ENCODE measurements at regions not wholly inside any gene's neighbourhood (a gene's known extent, or its start where the extent isn't known, plus 50 kb on each side); places are given as distances from the start of the nearest gene placed in this dataset.
A peak's percentile ranks its signal among the peaks of the same experiment; 100 is the strongest.

DNA sequence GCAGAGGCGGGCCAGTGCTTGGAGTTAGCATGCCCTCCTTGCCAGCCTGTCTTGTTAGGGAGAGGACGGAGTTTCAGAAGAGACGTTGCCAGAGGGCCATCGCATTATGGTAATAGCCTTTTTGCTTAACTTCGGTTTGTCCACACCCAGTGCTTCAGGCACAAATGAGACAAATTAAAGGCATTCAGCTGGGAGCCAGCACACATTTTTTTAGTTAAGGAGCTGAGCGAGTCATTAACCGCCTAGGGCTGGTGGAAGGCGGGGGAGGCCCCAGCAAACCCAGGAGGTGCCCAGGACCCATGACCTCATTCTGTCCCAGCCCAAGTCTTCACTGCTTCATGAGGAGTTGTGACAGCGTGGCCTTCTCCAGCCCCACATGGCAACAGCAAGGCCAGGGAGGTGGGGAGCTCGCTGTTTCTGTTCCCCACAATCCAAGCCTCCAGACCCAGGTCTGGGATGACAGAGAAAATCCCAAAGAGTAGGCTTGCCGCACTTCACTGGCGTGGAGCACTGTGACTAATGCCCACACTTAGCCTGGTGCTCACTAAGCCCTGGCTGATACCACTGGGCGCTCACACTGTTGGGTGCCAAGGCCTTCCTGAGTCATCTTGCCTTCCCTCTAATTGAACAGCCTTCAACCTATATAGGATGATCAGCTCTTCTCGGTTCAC is 237.1 kb downstream of the ANKRD60 start:
- H3K4me3 ChIP-seq (ENCODE audit: low read length) = no peak overlapping the region
- DNase-seq (ENCODE audit: low read depth) = peak; percentile 96

DNA sequence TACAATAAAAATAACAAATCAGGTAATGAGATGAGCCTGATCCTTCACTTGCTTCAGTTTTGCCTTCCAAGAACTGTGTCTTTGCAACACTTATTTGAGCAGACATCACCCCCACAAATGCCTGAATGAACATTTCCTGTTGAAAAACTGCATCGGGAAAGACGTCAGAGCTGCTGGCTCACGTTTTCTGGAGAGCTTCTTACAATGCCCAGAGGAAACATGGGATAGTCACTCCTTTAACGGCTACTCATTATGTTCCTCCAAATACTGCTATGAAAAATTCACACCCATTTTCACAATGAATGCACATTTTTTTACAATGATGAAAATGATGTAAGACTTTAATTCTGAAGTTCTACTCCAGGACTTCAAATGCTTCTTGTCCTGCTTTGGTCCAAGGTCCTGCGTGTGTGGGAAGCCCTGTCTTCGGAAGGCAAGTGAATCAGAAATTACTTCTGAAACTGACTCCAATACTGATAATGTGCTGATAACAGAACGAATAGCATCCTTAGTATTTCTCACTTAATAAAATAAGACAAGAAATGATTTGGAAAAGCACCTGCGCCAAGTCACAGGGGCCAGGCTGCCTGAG is 238.0 kb downstream of the ANKRD60 start:
- TF ChIP-seq, protein P1, sequence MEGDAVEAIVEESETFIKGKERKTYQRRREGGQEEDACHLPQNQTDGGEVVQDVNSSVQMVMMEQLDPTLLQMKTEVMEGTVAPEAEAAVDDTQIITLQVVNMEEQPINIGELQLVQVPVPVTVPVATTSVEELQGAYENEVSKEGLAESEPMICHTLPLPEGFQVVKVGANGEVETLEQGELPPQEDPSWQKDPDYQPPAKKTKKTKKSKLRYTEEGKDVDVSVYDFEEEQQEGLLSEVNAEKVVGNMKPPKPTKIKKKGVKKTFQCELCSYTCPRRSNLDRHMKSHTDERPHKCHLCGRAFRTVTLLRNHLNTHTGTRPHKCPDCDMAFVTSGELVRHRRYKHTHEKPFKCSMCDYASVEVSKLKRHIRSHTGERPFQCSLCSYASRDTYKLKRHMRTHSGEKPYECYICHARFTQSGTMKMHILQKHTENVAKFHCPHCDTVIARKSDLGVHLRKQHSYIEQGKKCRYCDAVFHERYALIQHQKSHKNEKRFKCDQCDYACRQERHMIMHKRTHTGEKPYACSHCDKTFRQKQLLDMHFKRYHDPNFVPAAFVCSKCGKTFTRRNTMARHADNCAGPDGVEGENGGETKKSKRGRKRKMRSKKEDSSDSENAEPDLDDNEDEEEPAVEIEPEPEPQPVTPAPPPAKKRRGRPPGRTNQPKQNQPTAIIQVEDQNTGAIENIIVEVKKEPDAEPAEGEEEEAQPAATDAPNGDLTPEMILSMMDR (IDR thresholded peaks at IDR 0.05; ENCODE audit: insufficient read depth, low read depth, low read length, missing control alignments) = no peak
- DNase-seq (ENCODE audit: low read depth) = peak; percentile 60
- no peak overlapping the region for H3K4me3 ChIP-seq (ENCODE audit: low read length)

More for the DNA sequence above, 237.1 kb downstream of the ANKRD60 start:
- TF ChIP-seq, protein P1 (IDR thresholded peaks at IDR 0.05; ENCODE audit: insufficient read depth, low read depth, low read length, missing control alignments) = no peak

DNA sequence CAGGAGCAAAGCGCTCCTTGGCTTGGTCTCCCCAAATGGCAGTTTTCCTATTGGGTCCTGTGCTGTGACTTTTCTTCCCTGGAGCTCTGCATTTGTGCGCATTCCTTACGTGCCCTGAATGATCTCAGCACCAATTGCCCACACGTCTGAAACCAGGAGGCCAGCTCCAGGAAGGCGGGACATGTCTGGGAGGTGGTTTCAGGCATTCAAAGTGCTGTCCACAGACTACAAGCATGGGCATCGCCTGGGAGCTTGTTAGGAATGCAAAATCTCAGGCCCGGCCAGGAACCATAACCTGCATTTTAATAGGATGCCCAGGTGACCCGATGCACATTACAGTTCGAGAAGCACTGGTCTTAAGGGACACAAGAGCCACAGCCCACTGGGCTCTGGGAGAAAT is 239.6 kb downstream of the ANKRD60 start:
- TF ChIP-seq, protein P1 (IDR thresholded peaks at IDR 0.05; ENCODE audit: insufficient read depth, low read depth, low read length, missing control alignments) = no peak
- H3K4me3 ChIP-seq (ENCODE audit: low read length) = no peak overlapping the region
- no peak for DNase-seq (ENCODE audit: low read depth)

DNA sequence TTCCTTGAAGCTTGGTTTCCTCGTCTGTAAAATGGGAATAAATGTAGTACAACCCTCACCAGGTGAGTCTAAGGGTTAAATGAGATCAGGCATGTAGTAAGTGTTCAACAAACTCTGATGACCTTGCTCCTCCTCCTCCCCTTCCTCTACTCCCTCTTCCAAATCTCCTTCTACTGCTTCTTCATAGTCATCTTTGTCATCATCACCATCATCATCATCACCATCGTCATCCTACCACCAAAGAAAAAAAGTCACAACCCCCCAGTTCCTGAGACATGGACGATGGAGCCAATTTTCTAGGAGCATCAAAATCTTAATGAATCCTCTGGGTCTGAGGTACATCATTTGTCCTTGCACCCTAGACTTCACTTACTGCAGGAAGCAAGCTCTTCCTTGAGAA is 240.0 kb downstream of the ANKRD60 start:
- DNase-seq (ENCODE audit: low read depth) = no peak
- TF ChIP-seq, protein P1 (IDR thresholded peaks at IDR 0.05; ENCODE audit: insufficient read depth, low read depth, low read length, missing control alignments) = no peak
- H3K4me3 ChIP-seq (ENCODE audit: low read length) = no peak overlapping the region

DNA sequence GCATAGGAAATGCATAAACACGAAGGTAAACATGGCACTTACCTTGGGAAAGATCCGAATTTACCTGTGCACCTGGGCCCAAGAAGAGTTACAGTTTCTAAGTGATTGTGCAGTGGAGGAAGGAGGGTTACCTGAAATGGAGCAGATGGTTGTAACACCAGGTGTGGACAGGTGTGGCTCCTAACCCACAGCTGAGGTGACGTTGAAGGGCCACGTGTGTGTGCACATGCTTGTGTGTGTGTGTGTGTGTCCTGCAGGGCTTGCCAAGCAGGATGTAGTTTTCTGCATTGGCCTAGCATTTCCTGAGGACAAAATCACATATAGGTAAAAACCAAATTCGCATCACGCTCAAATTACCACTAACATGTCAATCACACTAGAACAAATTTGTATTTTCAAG is 240.8 kb downstream of the ANKRD60 start:
- H3K4me3 ChIP-seq (ENCODE audit: low read length) = no peak overlapping the region
- TF ChIP-seq, protein P1 (IDR thresholded peaks at IDR 0.05; ENCODE audit: insufficient read depth, low read depth, low read length, missing control alignments) = no peak
- DNase-seq (ENCODE audit: low read depth) = no peak

DNA sequence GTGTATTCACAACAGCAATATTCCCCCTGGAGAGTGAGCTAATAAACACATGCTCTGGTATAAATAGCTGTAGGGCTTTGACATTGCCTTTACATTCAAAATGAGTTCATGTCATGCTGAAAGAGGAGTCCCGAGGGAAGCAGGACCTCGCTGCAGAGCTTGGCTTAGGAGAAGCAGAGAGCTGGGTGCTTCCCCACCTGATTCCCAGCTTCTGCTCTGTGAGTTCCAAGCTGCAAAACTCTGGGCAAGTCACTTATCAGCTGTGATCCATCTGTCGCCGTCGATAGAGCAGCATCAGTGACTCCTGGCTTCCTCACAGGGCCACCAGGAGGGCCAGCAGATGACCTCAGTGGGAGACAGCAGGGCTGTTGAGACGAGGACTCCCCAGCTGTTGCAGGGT is 241.8 kb downstream of the ANKRD60 start:
- no peak overlapping the region for H3K4me3 ChIP-seq (ENCODE audit: low read length)
- TF ChIP-seq, protein P1 (IDR thresholded peaks at IDR 0.05; ENCODE audit: insufficient read depth, low read depth, low read length, missing control alignments) = no peak
- no peak for DNase-seq (ENCODE audit: low read depth)

DNA sequence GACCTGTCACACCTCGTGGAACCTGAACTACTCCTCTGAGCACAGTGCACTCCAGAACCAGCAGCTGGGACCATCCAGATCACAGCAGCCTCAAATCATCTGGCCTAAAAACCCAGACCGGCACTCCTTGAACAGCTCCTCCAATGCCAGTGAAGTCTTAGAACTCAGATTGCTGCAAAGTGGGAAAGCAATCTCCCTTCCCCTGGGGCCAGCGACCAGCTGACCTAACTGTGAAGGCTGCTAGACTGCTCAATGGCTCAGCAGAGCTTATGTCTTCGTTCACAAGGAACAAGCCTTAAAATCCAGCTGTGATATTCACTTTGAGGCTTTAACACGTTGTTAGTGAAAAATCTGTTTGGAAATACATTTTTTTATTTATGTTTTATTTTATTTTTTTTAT is 243.2 kb downstream of the ANKRD60 start:
- DNase-seq (ENCODE audit: low read depth) = no peak
- TF ChIP-seq, protein P1 (IDR thresholded peaks at IDR 0.05; ENCODE audit: insufficient read depth, low read depth, low read length, missing control alignments) = no peak
- H3K4me3 ChIP-seq (ENCODE audit: low read length) = no peak overlapping the region
